GM12872 (cell line): ENCODE measurements at regions not wholly inside any gene's neighbourhood (a gene's known extent, or its start where the extent isn't known, plus 50 kb on each side); places are given as distances from the start of the nearest gene placed in this dataset.
A peak's percentile ranks its signal among the peaks of the same experiment; 100 is the strongest.

Experiments
- CTCF ChIP-seq: IDR thresholded peaks from 3 replicates; pipeline ENCODE4 v1.5.1; 2011; ENCODE audit warnings: low read depth, mild to moderate bottlenecking, low read length, moderate library complexity; ENCODE audit not compliant: insufficient read depth

DNA sequence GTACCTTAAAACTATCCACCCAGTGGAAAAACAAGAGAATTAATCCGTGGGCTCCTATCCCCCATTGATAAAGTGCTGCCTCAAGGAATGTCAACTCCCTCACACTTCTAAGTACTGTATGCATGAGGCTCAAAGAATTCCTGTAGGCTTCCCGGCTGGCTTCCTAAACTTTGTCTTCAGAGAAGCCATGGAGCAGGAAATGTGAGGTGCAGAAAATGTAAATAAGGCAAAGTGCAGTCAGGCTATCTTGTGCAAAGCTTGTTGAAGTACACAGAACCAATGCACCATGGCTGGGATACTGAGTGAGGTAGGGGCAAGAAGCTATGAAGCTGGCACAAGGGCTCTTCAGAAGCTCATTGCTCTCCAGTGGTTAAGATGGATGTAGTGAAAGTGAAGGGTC, 611.0 kb downstream of the FSCB start:
- TF ChIP-seq CTCF = no peak

DNA sequence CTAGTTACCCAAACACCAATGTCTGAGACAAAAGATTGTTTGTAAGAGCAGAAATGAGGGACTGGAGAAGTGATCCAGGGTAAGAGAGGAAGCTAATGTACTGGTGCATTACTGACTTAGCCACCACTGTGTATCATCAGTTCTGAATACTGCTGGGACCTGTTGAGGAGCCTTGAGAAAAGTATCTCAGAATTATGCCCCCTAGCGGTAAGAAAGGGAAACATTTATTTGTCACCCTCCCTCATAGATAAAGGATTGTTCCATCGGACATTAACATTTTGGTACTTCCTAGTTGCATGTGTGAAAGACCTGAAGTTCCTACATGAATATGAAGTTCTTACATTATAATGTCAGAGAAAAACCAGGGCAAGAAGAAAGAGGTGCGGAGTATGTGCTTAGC, 612.5 kb downstream of the FSCB start:
- TF ChIP-seq CTCF = peak; percentile 36; the same call in 2 of the 3 replicates

GRCh38 chr14:43887523-43887922, 619.6 kb downstream of the FSCB start:
- TF ChIP-seq CTCF = no peak

- TF ChIP-seq CTCF = no peak
Measured at GRCh38 chr14:43877351-43877960, 629.6 kb downstream of the FSCB start.

- no peak for TF ChIP-seq CTCF
Measured at GRCh38 chr14:43872752-43873655, 634.1 kb downstream of the FSCB start.

DNA sequence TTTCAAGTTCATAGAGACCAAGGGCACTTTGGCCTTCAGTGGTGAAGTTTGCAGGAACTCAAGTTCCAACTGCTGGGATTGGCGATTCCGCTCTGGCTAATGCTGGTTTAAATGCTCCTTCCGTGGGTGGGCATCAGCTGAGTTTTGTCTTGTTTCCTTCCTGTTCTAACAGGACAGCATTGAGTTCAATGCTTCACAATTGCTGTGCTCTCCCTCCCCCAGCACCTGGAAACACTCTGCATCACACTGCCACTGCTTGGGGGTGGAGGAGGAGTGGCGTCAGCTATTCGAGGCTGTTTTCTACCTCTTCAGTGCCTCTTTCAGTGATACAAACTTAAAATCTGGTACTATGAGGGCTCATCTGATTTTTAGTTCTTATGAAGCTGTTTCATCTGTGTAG, 634.9 kb downstream of the FSCB start:
- TF ChIP-seq CTCF = no peak

DNA sequence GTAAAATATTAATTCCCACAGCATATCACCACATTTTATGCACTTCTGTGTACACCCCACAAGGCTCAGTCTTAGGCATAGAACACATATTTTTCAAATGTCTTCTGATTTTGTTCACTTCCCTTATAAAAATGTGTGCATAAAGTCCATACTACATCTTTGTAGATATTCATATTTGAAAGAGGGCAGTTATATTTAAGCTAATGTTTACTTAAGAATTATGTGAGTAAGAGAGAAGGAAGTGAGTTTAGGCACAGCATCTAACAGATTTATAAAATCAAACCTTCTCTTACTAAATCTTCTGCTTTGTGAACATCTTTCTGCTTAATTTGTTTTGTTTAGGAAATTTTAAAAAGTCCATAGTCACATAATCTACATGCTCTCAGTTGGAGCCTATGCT, 648.1 kb downstream of the FSCB start:
- no peak for TF ChIP-seq CTCF
